ENCODE measurements at regions not wholly inside any gene's neighbourhood (a gene's known extent, or its start where the extent isn't known, plus 50 kb on each side); places are given as distances from the start of the nearest gene placed in this dataset.

- DNase-seq (ENCODE audit: low read depth): no peak
- POLR2A ChIA-PET: interaction anchor here (0.6 kb wide), 1 partner anchor 95 kb away, joined by 3 read pairs; no protein-coding TSS in a partner anchor
- H3K36me3 ChIP-seq (ENCODE audit: control insufficient read depth, insufficient read depth, low read length): no peaks in the 10 kb centered on the region
- peaks cover 3% of the 10 kb centered on the region for H3K27me3 ChIP-seq (ENCODE audit: control insufficient read depth, insufficient read depth, low read length)
- H3K4me3 ChIP-seq (ENCODE audit: low read depth, low read length): no peak overlapping the region
- CTCF ChIA-PET: interaction anchor here (0.6 to 1.8 kb wide), 2 partner anchors 8 to 226 kb away, joined by 3 to 8 read pairs; no protein-coding TSS in a partner anchor
- TF ChIP-seq CTCF (IDR thresholded peaks at IDR 0.05; ENCODE audit: insufficient read depth, low read depth, low read length): no peak
Observed at GRCh38 chr10:93143281-93143680, 69.6 kb downstream of the CYP26A1 start.

GRCh38 chr10:93146336-93146735 lies 72.6 kb downstream of the CYP26A1 start:
- Histone ChIP-seq H3K27me3 (ENCODE audit: control insufficient read depth, insufficient read depth, low read length) (peaks cover 3% of the 10 kb centered on the region), H3K36me3 (ENCODE audit: control insufficient read depth, insufficient read depth, low read length) (no peaks in the 10 kb centered on the region), H3K4me3 (ENCODE audit: low read depth, low read length) (no peak overlapping the region)
- CTCF ChIA-PET: no interaction called here
- TF ChIP-seq CTCF (IDR thresholded peaks at IDR 0.05; ENCODE audit: insufficient read depth, low read depth, low read length): no peak
- DNase-seq (ENCODE audit: low read depth): no peak
- POLR2A ChIA-PET: no interaction called here

GRCh38 chr10:93147281-93147680 lies 73.6 kb downstream of the CYP26A1 start:
- Histone ChIP-seq H3K36me3 (ENCODE audit: control insufficient read depth, insufficient read depth, low read length) (no peaks in the 10 kb centered on the region), H3K4me3 (ENCODE audit: low read depth, low read length) (no peak overlapping the region), H3K27me3 (ENCODE audit: control insufficient read depth, insufficient read depth, low read length) (peaks cover 3% of the 10 kb centered on the region)
- POLR2A ChIA-PET: no interaction called here
- DNase-seq (ENCODE audit: low read depth): no peak
- no peak for TF ChIP-seq CTCF (IDR thresholded peaks at IDR 0.05; ENCODE audit: insufficient read depth, low read depth, low read length)
- CTCF ChIA-PET: no interaction called here

DNA sequence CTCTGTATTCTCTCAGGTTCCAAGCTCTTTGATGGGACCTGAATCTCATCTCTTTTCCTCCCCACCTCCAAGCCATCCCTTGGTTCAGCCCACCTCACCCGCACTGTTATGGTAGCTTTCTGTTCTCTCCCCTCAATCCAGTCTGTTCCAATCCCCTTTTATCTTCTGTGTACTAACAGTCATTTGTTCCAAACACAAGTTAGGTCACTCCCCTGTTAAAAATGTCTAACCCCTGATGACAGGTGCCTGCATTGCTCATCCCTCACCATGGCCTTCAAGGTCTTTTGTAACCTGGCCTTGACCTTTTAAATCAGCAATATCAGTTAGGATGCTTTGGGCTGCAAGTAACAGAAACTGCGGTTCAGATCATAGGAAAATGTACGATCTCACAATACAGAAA lies 74.8 kb downstream of the CYP26A1 start:
- no peak for DNase-seq (ENCODE audit: low read depth)
- POLR2A ChIA-PET: no interaction called here
- Histone ChIP-seq H3K27me3 (ENCODE audit: control insufficient read depth, insufficient read depth, low read length) (peaks cover 3% of the 10 kb centered on the region), H3K4me3 (ENCODE audit: low read depth, low read length) (no peak overlapping the region), H3K36me3 (ENCODE audit: control insufficient read depth, insufficient read depth, low read length) (no peaks in the 10 kb centered on the region)
- CTCF ChIA-PET: no interaction called here
- no peak for TF ChIP-seq CTCF (IDR thresholded peaks at IDR 0.05; ENCODE audit: insufficient read depth, low read depth, low read length)

- CTCF ChIA-PET: no interaction called here
- no peak for DNase-seq (ENCODE audit: low read depth)
- no peak overlapping the region for H3K4me3 ChIP-seq (ENCODE audit: low read depth, low read length)
- TF ChIP-seq CTCF (IDR thresholded peaks at IDR 0.05; ENCODE audit: insufficient read depth, low read depth, low read length): no peak
- peaks cover 3% of the 10 kb centered on the region for H3K27me3 ChIP-seq (ENCODE audit: control insufficient read depth, insufficient read depth, low read length)
- no peaks in the 10 kb centered on the region for H3K36me3 ChIP-seq (ENCODE audit: control insufficient read depth, insufficient read depth, low read length)
- POLR2A ChIA-PET: no interaction called here
Observed at GRCh38 chr10:93149761-93150160, 76.1 kb downstream of the CYP26A1 start.

Measured in BJ (cell line).